ENCODE measurements at regions not wholly inside any gene's neighbourhood (a gene's known extent, or its start where the extent isn't known, plus 50 kb on each side); places are given as distances from the start of the nearest gene placed in this dataset.

DNA sequence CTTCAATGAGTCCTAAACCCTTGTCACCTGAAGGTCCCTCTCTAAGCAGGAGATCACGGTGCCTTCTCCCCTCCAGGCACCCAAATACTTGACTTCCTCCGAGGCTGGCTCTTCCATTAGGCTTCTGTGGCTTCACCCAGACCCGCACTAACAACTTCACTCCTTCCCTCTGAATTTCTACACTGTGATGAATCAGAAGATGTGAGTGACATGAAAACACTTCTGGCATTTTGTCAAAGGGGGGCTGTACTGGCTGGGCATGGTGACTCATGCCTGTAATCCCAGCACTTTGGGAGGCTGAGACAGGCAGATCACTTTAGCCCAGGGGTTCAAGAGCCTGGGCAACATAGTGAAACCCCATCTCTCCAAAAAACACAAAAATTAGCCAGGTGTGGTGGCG, 72.6 kb upstream of the CNEP1R1 start:
- no peak for FAIRE-seq
- no peak overlapping the region for H3K4me2 ChIP-seq (ENCODE audit: low read length)
- H3K9ac ChIP-seq (ENCODE audit: low read length), result no peak overlapping the region
- Mint-ChIP-seq H3K4me1 (ENCODE audit: low read depth, unreplicated experiment) (peaks cover 10% of the 10 kb centered on the region), H3K36me3 (ENCODE audit: low read depth, unreplicated experiment) (peaks cover 2% of the 10 kb centered on the region), H3K27me3 (ENCODE audit: low read depth, unreplicated experiment) (no peaks in the 10 kb centered on the region), H3K4me3 (ENCODE audit: unreplicated experiment) (no peak overlapping the region), H3K27ac (ENCODE audit: unreplicated experiment) (no peak overlapping the region), H3K9me3 (ENCODE audit: unreplicated experiment) (peaks cover 1% of the 10 kb centered on the region)
- no peaks in the 10 kb centered on the region for H3K27me3 ChIP-seq (ENCODE audit: insufficient read depth, low read length)
- no peak overlapping the region for H3K27ac ChIP-seq (ENCODE audit: low read depth, low read length)
- no peaks in the 10 kb centered on the region for H4K20me1 ChIP-seq (ENCODE audit: insufficient read depth, low read length)
- no peak overlapping the region for H3K4me3 ChIP-seq (ENCODE audit: insufficient read depth, low read depth, low read length)
- no peak overlapping the region for H2AFZ ChIP-seq (ENCODE audit: low read depth, low read length)
- peak; percentile 12 for DNase-seq (ENCODE audit: low read depth)
- H3K36me3 ChIP-seq (ENCODE audit: insufficient read depth, low read length), result no peaks in the 10 kb centered on the region
- peaks cover 2% of the 10 kb centered on the region for H3K4me1 ChIP-seq (ENCODE audit: insufficient read depth, low read length)
- TF ChIP-seq, protein P1, sequence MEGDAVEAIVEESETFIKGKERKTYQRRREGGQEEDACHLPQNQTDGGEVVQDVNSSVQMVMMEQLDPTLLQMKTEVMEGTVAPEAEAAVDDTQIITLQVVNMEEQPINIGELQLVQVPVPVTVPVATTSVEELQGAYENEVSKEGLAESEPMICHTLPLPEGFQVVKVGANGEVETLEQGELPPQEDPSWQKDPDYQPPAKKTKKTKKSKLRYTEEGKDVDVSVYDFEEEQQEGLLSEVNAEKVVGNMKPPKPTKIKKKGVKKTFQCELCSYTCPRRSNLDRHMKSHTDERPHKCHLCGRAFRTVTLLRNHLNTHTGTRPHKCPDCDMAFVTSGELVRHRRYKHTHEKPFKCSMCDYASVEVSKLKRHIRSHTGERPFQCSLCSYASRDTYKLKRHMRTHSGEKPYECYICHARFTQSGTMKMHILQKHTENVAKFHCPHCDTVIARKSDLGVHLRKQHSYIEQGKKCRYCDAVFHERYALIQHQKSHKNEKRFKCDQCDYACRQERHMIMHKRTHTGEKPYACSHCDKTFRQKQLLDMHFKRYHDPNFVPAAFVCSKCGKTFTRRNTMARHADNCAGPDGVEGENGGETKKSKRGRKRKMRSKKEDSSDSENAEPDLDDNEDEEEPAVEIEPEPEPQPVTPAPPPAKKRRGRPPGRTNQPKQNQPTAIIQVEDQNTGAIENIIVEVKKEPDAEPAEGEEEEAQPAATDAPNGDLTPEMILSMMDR (IDR thresholded peaks at IDR 0.05; ENCODE audit: insufficient read depth, low read depth, low read length), result no peak
- no peak for TF ChIP-seq EZH2 (IDR thresholded peaks at IDR 0.05; ENCODE audit: insufficient read depth, low read length)
- H3K79me2 ChIP-seq (ENCODE audit: insufficient read depth, low read length), result no peaks in the 10 kb centered on the region
- no peaks in the 10 kb centered on the region for H3K9me3 ChIP-seq (ENCODE audit: insufficient read depth, low read depth, low read length)

DNA sequence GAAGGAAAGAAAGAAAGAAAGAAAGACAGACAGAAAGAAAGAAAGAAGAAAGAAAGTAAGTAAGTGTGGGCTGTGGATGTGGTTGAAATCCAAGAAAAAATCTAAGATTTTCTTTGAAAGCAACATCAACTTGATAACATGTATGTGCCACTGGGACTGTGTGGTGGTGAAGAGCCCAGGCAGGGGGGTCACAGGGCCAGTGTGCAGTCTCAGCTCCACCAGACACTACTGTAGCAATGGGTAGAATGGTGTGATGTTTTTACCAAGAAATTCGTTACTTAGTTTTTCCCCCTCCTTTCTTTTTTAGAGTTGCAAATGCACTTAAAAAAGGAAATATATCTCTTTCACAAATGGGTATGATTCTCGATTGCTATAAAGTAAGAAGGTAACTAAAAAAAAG, 71.9 kb upstream of the CNEP1R1 start:
- H3K27me3 ChIP-seq (ENCODE audit: insufficient read depth, low read length), result no peaks in the 10 kb centered on the region
- H3K79me2 ChIP-seq (ENCODE audit: insufficient read depth, low read length), result no peaks in the 10 kb centered on the region
- no peaks in the 10 kb centered on the region for H3K36me3 ChIP-seq (ENCODE audit: insufficient read depth, low read length)
- DNase-seq (ENCODE audit: low read depth), result no peak
- H3K9me3 ChIP-seq (ENCODE audit: insufficient read depth, low read depth, low read length), result no peaks in the 10 kb centered on the region
- peaks cover 2% of the 10 kb centered on the region for H3K4me1 ChIP-seq (ENCODE audit: insufficient read depth, low read length)
- H3K4me2 ChIP-seq (ENCODE audit: low read length), result no peak overlapping the region
- Mint-ChIP-seq H3K27ac (ENCODE audit: unreplicated experiment) (no peak overlapping the region), H3K4me1 (ENCODE audit: low read depth, unreplicated experiment) (peaks cover 10% of the 10 kb centered on the region), H3K27me3 (ENCODE audit: low read depth, unreplicated experiment) (no peaks in the 10 kb centered on the region), H3K9me3 (ENCODE audit: unreplicated experiment) (peaks cover 1% of the 10 kb centered on the region), H3K4me3 (ENCODE audit: unreplicated experiment) (no peak overlapping the region), H3K36me3 (ENCODE audit: low read depth, unreplicated experiment) (no peaks in the 10 kb centered on the region)
- no peak overlapping the region for H3K9ac ChIP-seq (ENCODE audit: low read length)
- no peak overlapping the region for H3K4me3 ChIP-seq (ENCODE audit: insufficient read depth, low read depth, low read length)
- no peak overlapping the region for H2AFZ ChIP-seq (ENCODE audit: low read depth, low read length)
- no peak overlapping the region for H3K27ac ChIP-seq (ENCODE audit: low read depth, low read length)
- H4K20me1 ChIP-seq (ENCODE audit: insufficient read depth, low read length), result no peaks in the 10 kb centered on the region
- no peak for TF ChIP-seq EZH2 (IDR thresholded peaks at IDR 0.05; ENCODE audit: insufficient read depth, low read length)
- no peak for FAIRE-seq

DNA sequence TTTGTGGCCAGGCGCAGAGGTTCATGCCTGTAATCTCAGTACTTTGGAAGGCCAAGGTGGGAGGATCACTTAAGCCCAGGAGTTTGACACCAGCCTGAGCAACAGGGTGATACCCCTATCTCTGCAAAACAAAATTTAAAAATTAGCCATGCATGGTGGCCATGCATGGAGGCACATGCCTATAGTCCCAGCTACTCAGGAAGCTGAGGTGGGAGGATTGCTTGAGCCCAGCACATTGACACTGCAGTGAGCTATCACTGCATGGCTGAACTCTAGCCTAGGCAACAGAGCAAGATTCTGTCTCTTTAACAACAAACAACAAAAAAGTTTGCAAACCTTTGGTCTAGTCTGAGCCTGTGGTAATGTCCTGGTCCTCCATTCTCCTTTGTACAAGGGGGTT, 69.2 kb upstream of the CNEP1R1 start:
- peaks cover 10% of the 10 kb centered on the region for H3K4me1 Mint-ChIP-seq (ENCODE audit: low read depth, unreplicated experiment)
- Histone ChIP-seq H3K9me3 (ENCODE audit: insufficient read depth, low read depth, low read length) (no peaks in the 10 kb centered on the region), H2AFZ (ENCODE audit: low read depth, low read length) (no peak overlapping the region), H3K36me3 (ENCODE audit: insufficient read depth, low read length) (no peaks in the 10 kb centered on the region), H3K4me2 (ENCODE audit: low read length) (no peak overlapping the region), H3K9ac (ENCODE audit: low read length) (no peak overlapping the region), H3K27me3 (ENCODE audit: insufficient read depth, low read length) (no peaks in the 10 kb centered on the region), H4K20me1 (ENCODE audit: insufficient read depth, low read length) (no peaks in the 10 kb centered on the region), H3K27ac (ENCODE audit: low read depth, low read length) (no peak overlapping the region), H3K4me1 (ENCODE audit: insufficient read depth, low read length) (peaks cover 2% of the 10 kb centered on the region), H3K4me3 (ENCODE audit: insufficient read depth, low read depth, low read length) (no peak overlapping the region), H3K79me2 (ENCODE audit: insufficient read depth, low read length) (no peaks in the 10 kb centered on the region)
- peaks cover 2% of the 10 kb centered on the region for H3K27me3 Mint-ChIP-seq (ENCODE audit: low read depth, unreplicated experiment)
- H3K36me3 Mint-ChIP-seq (ENCODE audit: low read depth, unreplicated experiment), result no peaks in the 10 kb centered on the region
- FAIRE-seq (no peak), DNase-seq (ENCODE audit: low read depth) (no peak)
- H3K27ac Mint-ChIP-seq (ENCODE audit: unreplicated experiment), result no peak overlapping the region
- no peaks in the 10 kb centered on the region for H3K9me3 Mint-ChIP-seq (ENCODE audit: unreplicated experiment)
- H3K4me3 Mint-ChIP-seq (ENCODE audit: unreplicated experiment), result no peak overlapping the region
- no peak for TF ChIP-seq EZH2 (IDR thresholded peaks at IDR 0.05; ENCODE audit: insufficient read depth, low read length)
- TF ChIP-seq, protein P1 (IDR thresholded peaks at IDR 0.05; ENCODE audit: insufficient read depth, low read depth, low read length), result no peak

Measured in astrocyte (in vitro differentiated cells and primary cell).